IPS-18c (cell line): ENCODE measurements at regions not wholly inside any gene's neighbourhood (a gene's known extent, or its start where the extent isn't known, plus 50 kb on each side); places are given as distances from the start of the nearest gene placed in this dataset.

Experiments used
- H3K4me3 ChIP-seq: 2 replicates; pipeline ENCODE4 v1.7.0; 2013; ENCODE audit warnings: low read depth, mild to moderate bottlenecking, low read length, moderate library complexity; ENCODE audit not compliant: insufficient read depth
- H3K9me3 ChIP-seq: one replicate; pipeline ENCODE4 v1.6.1; 2013; ENCODE audit warnings: mild to moderate bottlenecking, low read length, moderate library complexity; ENCODE audit not compliant: control insufficient read depth, insufficient read depth

DNA sequence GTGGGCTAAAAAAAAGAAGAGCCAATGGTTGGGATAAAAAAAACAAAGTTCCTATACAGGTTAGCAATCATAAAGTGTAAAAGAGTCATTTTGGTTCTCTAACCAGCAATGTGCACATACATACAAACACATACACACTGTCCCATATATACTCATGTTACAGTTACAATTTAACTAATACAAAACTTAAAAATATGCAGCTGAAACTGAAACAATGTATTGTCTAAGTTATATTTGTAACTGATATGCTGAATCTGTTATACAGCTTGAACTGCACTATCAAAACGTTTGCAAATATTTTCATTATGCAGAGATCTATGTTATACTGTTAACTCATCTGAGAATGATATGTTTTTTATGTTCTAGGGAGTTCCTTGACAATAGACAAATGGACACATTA is 173.7 kb downstream of the KLF12 start:
- Histone ChIP-seq H3K9me3 (no peaks in the 10 kb centered on the region), H3K4me3 (no peak overlapping the region)

- Histone ChIP-seq H3K9me3 (no peaks in the 10 kb centered on the region), H3K4me3 (no peak overlapping the region)
Observed at GRCh38 chr13:73958657-73959397, 175.4 kb downstream of the KLF12 start.

DNA sequence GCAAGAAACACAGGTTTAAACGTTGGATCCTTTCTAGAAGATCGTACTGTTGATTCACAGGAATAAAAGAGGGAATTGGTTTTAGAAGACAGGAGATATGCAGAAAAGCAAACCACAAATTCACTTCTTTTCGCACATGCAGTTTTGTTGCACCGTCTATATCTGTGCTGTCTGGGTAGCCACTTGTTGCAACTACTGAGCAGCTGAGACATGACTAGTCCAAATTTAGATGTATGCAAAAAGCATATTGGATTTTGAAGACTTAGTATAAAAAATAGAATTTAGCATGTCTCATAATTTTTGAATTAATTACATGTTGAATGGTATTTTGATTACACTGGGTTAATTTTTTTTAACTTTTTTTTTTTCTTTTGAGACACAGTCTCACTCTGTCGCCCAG is 176.3 kb downstream of the KLF12 start:
- H3K9me3 ChIP-seq: no peaks in the 10 kb centered on the region
- no peak overlapping the region for H3K4me3 ChIP-seq

GRCh38 chr13:73956795-73957408 is 177.3 kb downstream of the KLF12 start:
- Histone ChIP-seq H3K9me3 (no peaks in the 10 kb centered on the region), H3K4me3 (no peak overlapping the region)

- Histone ChIP-seq H3K4me3 (no peak overlapping the region), H3K9me3 (no peaks in the 10 kb centered on the region)
Observed at GRCh38 chr13:73955977-73956500, 178.2 kb downstream of the KLF12 start.

DNA sequence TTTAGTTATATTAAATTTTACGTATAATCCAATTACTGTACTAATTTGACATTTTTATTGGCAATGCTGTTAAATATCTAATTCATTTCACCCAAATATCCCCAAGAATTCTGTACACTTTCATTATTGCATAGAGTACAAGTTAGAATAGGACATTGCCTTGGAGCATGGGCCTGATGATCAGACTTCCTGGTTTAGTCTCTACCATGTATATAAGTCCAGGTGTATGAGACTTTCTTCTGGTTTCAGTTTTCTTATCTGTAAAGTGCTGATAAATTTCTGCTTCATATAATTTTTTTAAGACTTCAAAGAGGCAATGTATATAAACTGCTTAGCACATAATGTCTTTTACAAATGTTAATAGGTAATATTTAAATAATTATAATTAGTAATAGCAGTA is 179.4 kb downstream of the KLF12 start:
- no peak overlapping the region for H3K4me3 ChIP-seq
- no peaks in the 10 kb centered on the region for H3K9me3 ChIP-seq

DNA sequence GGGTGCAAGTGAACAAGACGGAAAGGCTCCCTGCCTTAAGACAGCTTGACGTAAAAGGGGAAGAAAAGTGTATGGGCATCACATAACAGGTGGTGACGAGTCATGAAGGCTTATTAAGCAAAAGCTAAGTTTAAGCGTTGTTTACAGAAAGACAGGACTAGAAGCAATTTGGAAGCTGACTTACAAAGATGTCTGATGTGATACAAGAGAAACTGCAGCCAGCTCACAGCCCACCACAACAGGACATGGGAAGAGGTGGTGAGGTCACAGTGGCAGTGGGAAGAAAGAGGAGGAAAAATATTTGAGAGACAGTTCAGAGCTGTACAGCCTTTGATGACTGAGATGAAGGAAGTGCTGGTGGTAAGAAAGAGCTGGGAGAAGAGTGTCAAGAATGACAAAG is 181.6 kb downstream of the KLF12 start:
- Histone ChIP-seq H3K9me3 (no peaks in the 10 kb centered on the region), H3K4me3 (no peak overlapping the region)

DNA sequence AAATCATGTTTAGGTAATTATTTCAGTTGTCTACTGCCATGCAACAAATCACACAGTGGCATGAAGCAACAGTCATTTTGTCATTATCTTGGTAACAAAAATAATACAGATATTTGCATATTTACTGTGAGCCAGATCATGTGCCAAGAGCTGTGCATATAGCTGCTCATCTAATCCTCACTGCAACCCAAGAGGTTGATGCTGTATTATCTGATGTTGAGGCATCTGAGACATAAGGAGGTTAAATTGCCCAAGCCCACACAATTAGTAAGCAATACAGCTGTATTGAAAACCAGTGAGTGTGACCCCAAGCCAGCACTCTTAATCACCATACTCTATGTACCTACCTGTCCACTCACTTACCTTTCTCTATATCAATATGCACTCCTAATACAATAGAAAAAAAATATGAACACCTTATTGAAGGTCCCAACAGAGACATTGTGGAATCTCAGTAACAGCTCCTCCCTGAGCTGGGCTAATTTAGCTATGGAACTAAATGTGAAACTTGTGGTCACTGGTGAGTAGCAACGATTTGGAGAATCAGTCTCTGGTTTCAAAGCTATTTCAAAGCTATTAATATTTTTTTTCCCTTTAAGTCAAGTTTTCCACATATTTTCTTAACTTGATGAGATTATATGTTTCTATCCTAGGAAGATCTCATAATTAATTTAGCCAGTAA is 185.2 kb downstream of the KLF12 start:
- no peaks in the 10 kb centered on the region for H3K9me3 ChIP-seq
- no peak overlapping the region for H3K4me3 ChIP-seq

GRCh38 chr13:73945871-73946270 is 188.3 kb downstream of the KLF12 start:
- no peaks in the 10 kb centered on the region for H3K9me3 ChIP-seq
- H3K4me3 ChIP-seq: no peak overlapping the region

GRCh38 chr13:73945382-73945781 is 188.8 kb downstream of the KLF12 start:
- Histone ChIP-seq H3K4me3 (no peak overlapping the region), H3K9me3 (no peaks in the 10 kb centered on the region)

DNA sequence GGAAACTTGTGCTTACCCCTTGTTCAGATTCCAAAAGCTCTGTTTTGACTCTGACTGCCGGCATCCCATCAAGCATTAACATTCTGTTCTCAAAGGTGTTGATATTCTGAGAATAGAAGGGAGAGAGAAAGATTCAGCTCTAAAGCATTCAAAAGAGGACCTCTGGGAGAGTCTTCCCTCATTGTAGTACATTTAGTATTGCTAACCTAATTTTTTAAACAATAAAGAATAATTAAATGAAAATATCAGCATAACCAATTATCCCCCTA is 190.3 kb downstream of the KLF12 start:
- Histone ChIP-seq H3K9me3 (no peaks in the 10 kb centered on the region), H3K4me3 (no peak overlapping the region)

DNA sequence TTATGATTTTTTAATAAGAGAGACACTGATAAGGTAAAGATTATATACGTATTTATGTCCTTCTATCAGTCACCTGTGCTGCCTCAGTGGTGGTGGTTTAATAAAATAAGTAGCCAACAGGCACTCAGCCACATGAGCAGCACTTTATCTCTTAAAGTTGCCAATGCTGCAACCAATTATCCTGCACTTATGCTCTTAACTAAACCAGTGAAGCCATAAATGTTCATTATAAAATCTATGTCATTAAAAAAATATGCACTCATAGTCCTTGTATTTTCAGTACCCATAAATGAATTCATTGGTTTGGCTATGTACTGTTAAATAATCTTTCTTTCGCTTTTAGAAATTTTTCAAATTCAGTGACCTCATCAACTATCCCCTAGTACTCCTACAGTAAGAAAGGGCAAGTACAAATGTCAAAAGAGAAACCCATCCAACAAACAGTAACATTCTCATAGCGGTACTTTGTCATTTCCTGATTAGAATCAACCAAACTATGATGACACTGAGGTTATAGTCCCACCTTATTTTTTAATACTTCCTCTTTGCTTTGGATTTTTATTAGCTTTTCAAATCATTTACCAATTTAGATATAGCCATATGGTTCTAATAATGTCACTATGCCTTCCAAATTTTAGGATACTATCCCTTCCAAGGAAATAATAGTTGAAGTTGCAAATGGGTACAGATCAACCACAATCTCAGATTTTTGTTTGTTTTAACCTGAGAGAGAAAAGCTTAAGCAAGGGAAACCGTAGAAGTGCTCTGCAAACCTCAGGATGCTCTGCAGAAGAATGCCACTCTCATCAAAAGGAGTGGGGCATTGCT is 190.9 kb downstream of the KLF12 start:
- H3K4me3 ChIP-seq: no peak overlapping the region
- H3K9me3 ChIP-seq: no peaks in the 10 kb centered on the region

DNA sequence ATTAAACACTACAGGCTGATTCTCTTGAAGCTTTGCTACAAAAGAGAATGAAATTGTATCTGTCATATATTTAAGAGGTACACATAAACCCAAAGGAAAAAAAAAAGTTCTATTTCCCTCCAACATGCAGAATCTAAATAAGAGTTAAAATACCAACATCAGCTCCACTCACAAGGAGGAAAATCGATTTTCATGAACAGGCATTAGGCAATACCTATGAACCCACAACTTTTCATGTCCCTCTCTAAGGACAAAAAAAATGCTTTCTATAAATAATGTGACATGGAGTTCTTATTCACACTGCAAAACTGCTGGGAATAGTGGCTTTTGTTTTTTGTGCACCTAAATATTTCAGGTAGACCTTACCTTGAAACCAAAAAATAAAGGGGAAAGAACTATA is 192.5 kb downstream of the KLF12 start:
- Histone ChIP-seq H3K4me3 (no peak overlapping the region), H3K9me3 (no peaks in the 10 kb centered on the region)

DNA sequence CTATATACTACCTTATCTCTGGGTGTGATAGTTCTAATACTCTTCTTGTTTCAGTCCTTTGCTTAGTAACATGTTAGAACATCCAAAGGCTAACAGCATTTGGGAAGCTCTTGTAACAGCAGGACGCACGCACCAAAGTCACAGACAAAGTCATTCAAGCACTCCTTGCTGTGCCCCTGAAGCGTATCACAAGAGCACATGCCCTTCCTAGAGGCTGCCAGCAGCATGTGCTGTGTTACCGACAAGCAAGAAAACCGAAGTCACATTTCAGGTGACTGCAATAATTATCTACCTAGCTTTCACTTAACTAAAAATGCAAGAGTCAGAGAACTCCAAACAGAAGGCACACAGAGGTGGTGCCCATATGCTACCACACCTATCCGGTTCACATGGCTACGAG is 194.1 kb downstream of the KLF12 start:
- no peaks in the 10 kb centered on the region for H3K9me3 ChIP-seq
- H3K4me3 ChIP-seq: no peak overlapping the region

DNA sequence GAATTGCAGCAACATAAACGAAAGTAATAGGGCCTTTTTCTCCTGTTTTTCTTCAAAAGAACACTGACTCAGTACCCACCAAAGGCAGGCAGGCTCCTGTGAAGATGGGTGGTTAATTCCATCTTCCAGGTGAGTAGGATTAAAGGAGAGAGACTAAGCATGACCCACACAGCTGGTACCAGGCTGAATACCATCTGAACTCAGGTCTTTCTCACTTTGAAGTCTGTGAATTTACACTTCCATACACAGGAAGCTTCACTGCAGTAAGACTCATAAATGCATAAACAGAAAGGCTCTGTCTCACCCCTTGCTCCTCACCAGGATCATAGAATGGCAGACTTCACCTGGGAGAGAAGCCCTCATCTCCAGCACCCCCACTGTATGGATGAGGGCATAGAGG is 194.6 kb downstream of the KLF12 start:
- H3K9me3 ChIP-seq: no peaks in the 10 kb centered on the region
- H3K4me3 ChIP-seq: no peak overlapping the region

DNA sequence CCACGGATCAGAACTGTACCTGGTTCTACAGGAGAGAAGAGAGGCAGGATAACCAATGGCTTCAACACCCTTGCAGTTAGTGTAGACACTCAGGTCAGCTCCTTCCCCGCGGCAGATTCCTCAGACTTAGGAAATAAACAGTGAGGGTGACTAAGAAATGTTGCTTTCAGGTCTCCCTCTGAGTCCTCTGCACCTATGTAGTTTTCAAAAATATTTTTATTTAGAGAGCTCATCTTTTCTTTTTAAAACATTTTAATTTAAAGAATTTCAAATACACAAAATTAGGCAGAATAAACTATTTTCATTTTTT is 195.2 kb downstream of the KLF12 start:
- no peak overlapping the region for H3K4me3 ChIP-seq

GRCh38 chr13:73938372-73939070 is 195.7 kb downstream of the KLF12 start:
- no peak overlapping the region for H3K4me3 ChIP-seq
- H3K9me3 ChIP-seq: no peaks in the 10 kb centered on the region

More for the DNA sequence above, 195.2 kb downstream of the KLF12 start:
- H3K9me3 ChIP-seq: no peaks in the 10 kb centered on the region
